ENCODE measurements at regions not wholly inside any gene's neighbourhood (a gene's known extent, or its start where the extent isn't known, plus 50 kb on each side); places are given as distances from the start of the nearest gene placed in this dataset.
"Not testable (repeated sequence)": the region's sequence is repeated elsewhere in the genome, so short reads cannot be mapped to it uniquely, and the experiment has no call there.

DNA sequence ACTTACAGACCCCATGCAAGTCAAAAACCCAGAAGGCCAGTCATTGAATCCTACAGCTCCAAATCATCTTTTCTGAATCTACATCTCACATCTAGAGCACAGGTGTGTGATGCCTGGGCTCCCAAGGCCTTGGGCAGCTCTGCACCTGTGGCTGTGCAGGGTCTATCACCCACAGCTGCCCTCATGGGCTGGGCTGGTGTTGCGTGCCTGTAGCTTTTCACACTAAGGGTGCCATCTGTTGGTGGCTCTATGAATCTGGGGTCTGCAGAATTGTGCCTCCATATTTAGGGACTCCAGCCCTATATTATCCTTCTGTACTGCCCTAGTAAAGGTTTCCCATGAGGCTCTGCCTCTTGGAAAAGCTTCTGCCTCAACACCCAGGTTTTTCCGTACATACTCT lies 407.6 kb downstream of the TUBA3C start:
- TF ChIP-seq EZH2phosphoT487 (IDR thresholded peaks at IDR 0.05; ENCODE audit: low read depth) = not testable (repeated sequence)
- TF ChIP-seq, protein P1, sequence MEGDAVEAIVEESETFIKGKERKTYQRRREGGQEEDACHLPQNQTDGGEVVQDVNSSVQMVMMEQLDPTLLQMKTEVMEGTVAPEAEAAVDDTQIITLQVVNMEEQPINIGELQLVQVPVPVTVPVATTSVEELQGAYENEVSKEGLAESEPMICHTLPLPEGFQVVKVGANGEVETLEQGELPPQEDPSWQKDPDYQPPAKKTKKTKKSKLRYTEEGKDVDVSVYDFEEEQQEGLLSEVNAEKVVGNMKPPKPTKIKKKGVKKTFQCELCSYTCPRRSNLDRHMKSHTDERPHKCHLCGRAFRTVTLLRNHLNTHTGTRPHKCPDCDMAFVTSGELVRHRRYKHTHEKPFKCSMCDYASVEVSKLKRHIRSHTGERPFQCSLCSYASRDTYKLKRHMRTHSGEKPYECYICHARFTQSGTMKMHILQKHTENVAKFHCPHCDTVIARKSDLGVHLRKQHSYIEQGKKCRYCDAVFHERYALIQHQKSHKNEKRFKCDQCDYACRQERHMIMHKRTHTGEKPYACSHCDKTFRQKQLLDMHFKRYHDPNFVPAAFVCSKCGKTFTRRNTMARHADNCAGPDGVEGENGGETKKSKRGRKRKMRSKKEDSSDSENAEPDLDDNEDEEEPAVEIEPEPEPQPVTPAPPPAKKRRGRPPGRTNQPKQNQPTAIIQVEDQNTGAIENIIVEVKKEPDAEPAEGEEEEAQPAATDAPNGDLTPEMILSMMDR (IDR thresholded peaks at IDR 0.05; ENCODE audit: low read depth, low read length) = not testable (repeated sequence)
